Peyer's patch (tissue), 4 donors: ENCODE measurements at regions not wholly inside any gene's neighbourhood (a gene's known extent, or its start where the extent isn't known, plus 50 kb on each side); places are given as distances from the start of the nearest gene placed in this dataset.
"Not testable (repeated sequence)": the region's sequence is repeated elsewhere in the genome, so short reads cannot be mapped to it uniquely, and the experiment has no call there.

Source experiments
- CTCF ChIP-seq, 6 experiments: fragments of 450-650 bp in 4 of 6; fragments of 200-600 bp in 2 of 6; sonication (generic) in 1 of 6; IDR thresholded peaks; one replicate each; pipeline ENCODE4 v1.5.1; 2017 to 2019; ENCODE audit warnings: antibody characterized with exemption in 6 of 6, mild to moderate bottlenecking in 3 of 6, moderate library complexity in 1 of 6
- POLR2A ChIP-seq, 2 donors: fragments of 450-650 bp; IDR thresholded peaks; one replicate each; pipeline ENCODE4 v1.5.1; 2017; ENCODE audit warnings: antibody characterized with exemption in 2 of 2, mild to moderate bottlenecking in 2 of 2, moderate library complexity in 2 of 2

GRCh38 chr15:77939026-77939425 lies 138.5 kb downstream of the TBC1D2B start:
- not testable (repeated sequence) for TF ChIP-seq CTCF, POLR2A (IDR thresholded peaks at IDR 0.05)
